C4-2B (cell line): ENCODE measurements at regions not wholly inside any gene's neighbourhood (a gene's known extent, or its start where the extent isn't known, plus 50 kb on each side); places are given as distances from the start of the nearest gene placed in this dataset.

Experiments used
- H3K27ac ChIP-seq: fragments of 450-650 bp; 2 replicates; pipeline ENCODE4 v1.5.1; 2017
- CTCF ChIP-seq: fragments of 450-650 bp; conservative IDR thresholded peaks from 2 replicates; pipeline ENCODE4 v1.5.1; 2017; ENCODE audit warnings: mild to moderate bottlenecking
- ZFX ChIP-seq: fragments of 450-650 bp; IDR thresholded peaks from 2 replicates; pipeline ENCODE4 v1.6.1; 2017

- TF ChIP-seq ZFX (no peak), CTCF (no peak)
- H3K27ac ChIP-seq = no peak overlapping the region
Measured at GRCh38 chr6:104531646-104532045, 328.1 kb downstream of the HACE1 start.

DNA sequence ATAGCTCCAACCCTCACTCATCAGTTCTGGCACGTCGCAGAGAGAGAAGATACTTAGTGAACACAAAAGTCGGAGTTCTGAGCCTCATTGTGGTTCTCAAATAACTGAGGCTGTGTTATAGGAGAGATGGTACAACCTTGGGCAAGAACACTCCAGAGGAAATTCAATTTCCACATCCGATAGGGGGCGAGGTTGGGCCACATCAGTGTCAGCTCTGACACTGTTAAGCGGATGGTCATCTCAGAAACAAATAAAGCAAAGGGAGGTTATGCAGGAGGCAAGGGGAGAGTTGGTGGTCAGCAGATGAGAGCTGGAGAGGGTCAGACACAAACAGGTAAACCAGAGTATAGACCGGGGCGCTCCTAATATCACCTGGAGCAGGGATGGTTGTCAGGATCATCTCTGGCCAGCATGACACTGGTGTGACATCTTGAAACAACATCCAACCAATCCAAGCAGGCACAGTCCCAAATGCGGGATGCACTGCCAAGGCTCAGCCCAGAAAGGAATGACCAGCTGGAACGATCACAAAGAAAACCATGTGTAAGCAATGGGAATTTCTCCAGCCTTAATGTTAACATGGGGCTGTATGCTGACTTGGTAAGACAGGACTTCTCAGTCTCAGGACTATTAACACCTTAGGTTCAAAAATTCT is 331.8 kb downstream of the HACE1 start:
- no peak overlapping the region for H3K27ac ChIP-seq
- peak; percentile 72 for TF ChIP-seq CTCF
- no peak for TF ChIP-seq ZFX

DNA sequence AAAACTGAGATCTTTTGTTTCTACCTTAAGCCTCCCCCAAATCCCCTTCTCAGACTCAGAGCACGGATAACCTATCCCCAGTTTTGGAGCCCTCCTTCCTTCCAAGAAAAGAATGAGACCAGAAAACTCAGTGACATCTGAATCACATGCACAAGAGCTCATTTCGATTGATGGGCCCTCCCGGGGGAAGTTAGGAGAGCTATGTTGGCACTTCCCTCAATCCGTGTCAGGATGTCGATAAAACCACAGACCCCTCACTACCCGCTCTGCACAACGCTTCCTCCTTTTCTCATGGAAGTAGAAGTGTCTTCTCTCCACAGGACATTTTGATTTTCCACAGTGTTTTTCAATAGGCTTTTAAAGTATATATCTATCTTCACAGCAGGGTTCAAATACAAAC is 332.4 kb downstream of the HACE1 start:
- TF ChIP-seq CTCF = no peak
- no peak for TF ChIP-seq ZFX
- H3K27ac ChIP-seq = no peak overlapping the region

DNA sequence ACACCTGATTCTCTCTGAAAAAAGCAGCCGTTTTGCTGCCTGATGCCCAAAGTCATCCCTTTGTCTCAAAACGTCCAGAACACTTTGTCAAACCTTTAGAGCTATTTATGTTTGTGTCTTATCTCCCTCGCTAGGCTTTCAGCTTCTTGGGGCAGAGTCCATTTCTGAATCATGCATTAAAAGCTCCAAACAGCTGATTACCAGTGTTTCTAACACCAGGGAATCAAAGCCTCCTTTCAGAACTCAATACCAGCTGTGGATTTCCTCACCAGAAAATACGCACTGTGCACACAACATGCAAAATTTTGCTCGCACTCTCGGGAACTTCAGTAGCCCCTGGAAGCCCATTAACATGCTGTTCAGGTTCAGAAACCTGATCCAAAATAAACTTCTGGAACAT is 333.3 kb downstream of the HACE1 start:
- TF ChIP-seq CTCF (no peak), ZFX (no peak)
- no peak overlapping the region for H3K27ac ChIP-seq

GRCh38 chr6:104525677-104526322 is 333.9 kb downstream of the HACE1 start:
- H3K27ac ChIP-seq = no peak overlapping the region
- TF ChIP-seq ZFX = no peak
- TF ChIP-seq CTCF = peak; percentile 93

DNA sequence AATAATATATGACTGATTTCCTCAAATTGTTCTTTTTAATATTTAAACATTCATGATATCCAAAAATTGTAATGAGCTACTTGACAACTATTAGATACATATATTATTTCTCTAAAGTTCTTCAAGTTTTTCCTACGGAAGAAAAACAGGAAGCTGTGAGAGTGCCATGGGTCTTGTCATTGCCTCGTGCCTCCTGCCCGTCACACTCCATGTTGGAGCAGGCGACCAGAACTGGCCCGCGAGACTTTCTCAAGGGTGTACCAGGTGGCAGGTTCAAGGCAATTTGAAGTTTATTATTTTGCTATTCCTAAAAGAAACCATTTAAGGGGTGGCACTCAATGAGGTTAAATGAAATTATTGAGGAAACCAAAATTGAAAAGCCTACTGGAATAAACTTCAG is 337.2 kb downstream of the HACE1 start:
- TF ChIP-seq CTCF (no peak), ZFX (no peak)
- no peak overlapping the region for H3K27ac ChIP-seq

- TF ChIP-seq CTCF = no peak
- TF ChIP-seq ZFX = no peak
- no peak overlapping the region for H3K27ac ChIP-seq
Measured at GRCh38 chr6:104521176-104521575, 338.5 kb downstream of the HACE1 start.
